ENCODE measurements at regions not wholly inside any gene's neighbourhood (a gene's known extent, or its start where the extent isn't known, plus 50 kb on each side); places are given as distances from the start of the nearest gene placed in this dataset.

- no peak overlapping the region for H3K9ac ChIP-seq (ENCODE audit: low read length)
- POLR2A ChIA-PET = no interaction called here
- H3K9me3 Mint-ChIP-seq (ENCODE audit: insufficient read depth) = peaks cover 4% of the 10 kb centered on the region
These were observed 830.1 kb upstream of the TMEFF2 start for GRCh38 chr2:193024791-193025190.

GRCh38 chr2:193011870-193012269 lies 817.1 kb upstream of the TMEFF2 start:
- H4K20me1 ChIP-seq (ENCODE audit: control insufficient read depth, insufficient read depth, low read length, poor library complexity, severe bottlenecking) = no peaks in the 10 kb centered on the region
- TF ChIP-seq CTCF (IDR thresholded peaks at IDR 0.05) (no peak), EZH2 (IDR thresholded peaks at IDR 0.05; ENCODE audit: borderline replicate concordance, insufficient read depth, low read depth, low read length, poor library complexity, severe bottlenecking) (no peak)

More at GRCh38 chr2:193024791-193025190, 830.1 kb upstream of the TMEFF2 start:
- Mint-ChIP-seq H3K4me3 (no peak overlapping the region), H3K27ac (no peak overlapping the region), H3K27me3 (no peaks in the 10 kb centered on the region), H3K4me1 (no peaks in the 10 kb centered on the region)
- no peak overlapping the region for H3K4me2 ChIP-seq (replicated peaks; ENCODE audit: low read depth, low read length, poor library complexity, severe bottlenecking)
- intact Hi-C loops (cut with micrococcal nuclease) = no loop called here
- H2AFZ ChIP-seq (ENCODE audit: insufficient read depth, low read depth, low read length, poor library complexity, severe bottlenecking) = no peak overlapping the region
- no peaks in the 10 kb centered on the region for H3K9me3 ChIP-seq (ENCODE audit: control extremely low read depth in 1 of 3, control insufficient read depth in 2 of 3, insufficient read depth in 1 of 3, low read length in 2 of 3)
- no peaks in the 10 kb centered on the region for H4K20me1 ChIP-seq (ENCODE audit: control insufficient read depth, insufficient read depth, low read length, poor library complexity, severe bottlenecking)
- H3K79me2 ChIP-seq (ENCODE audit: control insufficient read depth, insufficient read depth, low read length) = no peaks in the 10 kb centered on the region
- CTCF ChIA-PET = no interaction called here
- H3K27me3 ChIP-seq (replicated peaks in 1 of 4; ENCODE audit: control extremely low read depth in 1 of 4, control insufficient read depth in 3 of 4, insufficient read depth in 4 of 4, low read length in 3 of 4) = no peaks in the 10 kb centered on the region
- WGBS (ENCODE audit: insufficient coverage) = no CpG with 5 or more reads among the region's 1 CpG
- no peaks in the 10 kb centered on the region for H3K4me1 ChIP-seq (ENCODE audit: control insufficient read depth in 2 of 2, insufficient read depth in 2 of 2, low read length in 2 of 2)
- H3K27ac ChIP-seq (ENCODE audit: low read length in 2 of 2) = no peak overlapping the region
- no peak overlapping the region for H3K4me3 ChIP-seq (ENCODE audit: control extremely low read depth in 1 of 5, extremely low read depth in 1 of 5, insufficient read depth in 1 of 5, low read depth in 2 of 5, low read length in 4 of 5)
- DNase-seq = no peak
- no peaks in the 10 kb centered on the region for H3K36me3 ChIP-seq (replicated peaks in 1 of 2; ENCODE audit: control extremely low read depth in 1 of 2, control insufficient read depth in 1 of 2, extremely low read depth in 1 of 2, insufficient read depth in 2 of 2, low read length in 1 of 2)
- TF ChIP-seq EZH2 (IDR thresholded peaks at IDR 0.05; ENCODE audit: borderline replicate concordance, insufficient read depth, low read depth, low read length, poor library complexity, severe bottlenecking) (no peak), CTCF (IDR thresholded peaks at IDR 0.05) (no peak)
- no peak for ATAC-seq (ENCODE audit: low read depth)

More at GRCh38 chr2:193011870-193012269, 817.1 kb upstream of the TMEFF2 start:
- H3K9ac ChIP-seq (ENCODE audit: low read length) = no peak overlapping the region
- CTCF ChIA-PET = no interaction called here
- no peaks in the 10 kb centered on the region for H3K27me3 ChIP-seq (replicated peaks in 1 of 4; ENCODE audit: control extremely low read depth in 1 of 4, control insufficient read depth in 3 of 4, insufficient read depth in 4 of 4, low read length in 3 of 4)
- no peak for DNase-seq
- no peaks in the 10 kb centered on the region for H3K4me1 ChIP-seq (ENCODE audit: control insufficient read depth in 2 of 2, insufficient read depth in 2 of 2, low read length in 2 of 2)
- no peak for ATAC-seq (ENCODE audit: low read depth)
- intact Hi-C loops (cut with micrococcal nuclease) = no loop called here
- 80% methylated on average over 1 of the region's 1 CpG for WGBS (ENCODE audit: insufficient coverage)
- no peak overlapping the region for H3K4me2 ChIP-seq (replicated peaks; ENCODE audit: low read depth, low read length, poor library complexity, severe bottlenecking)
- no peaks in the 10 kb centered on the region for H3K79me2 ChIP-seq (ENCODE audit: control insufficient read depth, insufficient read depth, low read length)
- peaks cover 0 to 6% (median 0%) of the 10 kb centered on the region in 3 donors for H3K9me3 ChIP-seq (ENCODE audit: control extremely low read depth in 1 of 3, control insufficient read depth in 2 of 3, insufficient read depth in 1 of 3, low read length in 2 of 3)
- H3K4me3 Mint-ChIP-seq = no peak overlapping the region
- no peak overlapping the region for H3K4me3 ChIP-seq (ENCODE audit: control extremely low read depth in 1 of 5, extremely low read depth in 1 of 5, insufficient read depth in 1 of 5, low read depth in 2 of 5, low read length in 4 of 5)
- no peaks in the 10 kb centered on the region for H3K4me1 Mint-ChIP-seq
- no peaks in the 10 kb centered on the region for H3K27me3 Mint-ChIP-seq
- no peak overlapping the region for H3K27ac ChIP-seq (ENCODE audit: low read length in 2 of 2)
- no peak overlapping the region for H3K27ac Mint-ChIP-seq
- no peaks in the 10 kb centered on the region for H3K36me3 ChIP-seq (replicated peaks in 1 of 2; ENCODE audit: control extremely low read depth in 1 of 2, control insufficient read depth in 1 of 2, extremely low read depth in 1 of 2, insufficient read depth in 2 of 2, low read length in 1 of 2)
- no peak overlapping the region for H2AFZ ChIP-seq (ENCODE audit: insufficient read depth, low read depth, low read length, poor library complexity, severe bottlenecking)
- H3K9me3 Mint-ChIP-seq (ENCODE audit: insufficient read depth) = no peaks in the 10 kb centered on the region
- POLR2A ChIA-PET = no interaction called here

Measured in B cell (primary cell).